G401 (cell line): ENCODE measurements at regions not wholly inside any gene's neighbourhood (a gene's known extent, or its start where the extent isn't known, plus 50 kb on each side); places are given as distances from the start of the nearest gene placed in this dataset.
"Not testable (repeated sequence)": the region's sequence is repeated elsewhere in the genome, so short reads cannot be mapped to it uniquely, and the experiment has no call there.

ENCODE experiments used
- DNase-seq: peaks from one replicate; pipeline ENCODE4 v3.0.0-alpha.2; 2015; ENCODE audit warnings: low spot score
- in situ Hi-C: cut with HindIII; loops from 2 replicates; pipeline ENCODE4 v1.10.0; 2016; ENCODE audit warnings: low sequenced_read_pairs, mixed read lengths

DNA sequence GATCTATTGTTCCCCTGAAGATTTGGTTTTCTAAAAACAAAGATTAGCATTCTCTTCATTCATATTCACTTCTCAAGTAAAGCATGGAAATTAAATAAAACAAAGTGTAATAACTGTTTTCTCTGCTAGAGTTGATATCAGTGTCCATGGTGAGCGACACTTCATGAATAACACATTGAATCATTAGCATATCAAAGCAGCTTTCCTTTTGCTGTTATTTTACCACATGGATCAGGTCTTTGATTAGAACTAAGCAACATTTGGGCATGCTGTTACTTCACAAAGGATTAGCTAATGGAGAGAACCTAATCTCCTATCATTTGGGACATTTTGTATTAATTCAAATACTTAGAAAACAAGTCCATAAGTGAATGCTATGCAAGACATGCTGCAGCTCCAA lies 368.8 kb upstream of the CDH19 start:
- DNase-seq: no peak
- in situ Hi-C loops: no loop called here

GRCh38 chr18:66971960-66972359 lies 368.1 kb upstream of the CDH19 start:
- in situ Hi-C loops: no loop called here
- DNase-seq: no peak

GRCh38 chr18:66966171-66966570 lies 362.3 kb upstream of the CDH19 start:
- no peak for DNase-seq
- in situ Hi-C loops: no loop called here

GRCh38 chr18:66958309-66958708 lies 354.4 kb upstream of the CDH19 start:
- no peak for DNase-seq
- in situ Hi-C loops: no loop called here

- in situ Hi-C loops: no loop called here
- no peak for DNase-seq
Observed at GRCh38 chr18:66951750-66952149, 347.9 kb upstream of the CDH19 start.

DNA sequence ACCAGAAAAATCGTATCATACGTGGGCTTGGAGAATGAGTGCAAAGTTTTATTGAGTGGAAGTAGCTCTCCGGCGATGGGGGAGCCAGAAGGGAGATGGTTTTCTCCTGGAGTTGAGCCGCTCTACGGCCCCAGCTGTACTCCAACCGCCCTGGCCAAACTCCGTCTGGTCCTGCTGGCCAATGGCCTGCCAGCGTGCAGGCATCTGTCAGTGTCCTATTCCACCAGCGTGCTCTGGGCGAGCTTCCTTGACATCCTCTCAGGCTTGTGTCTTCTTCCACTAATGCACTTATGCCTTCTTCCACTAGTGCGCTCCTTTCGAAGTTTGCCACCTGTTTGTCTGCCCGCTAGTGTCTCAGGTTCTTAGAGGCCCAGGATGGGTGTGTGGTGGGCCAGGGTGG lies 345.5 kb upstream of the CDH19 start:
- DNase-seq: no peak
- in situ Hi-C loops: no loop called here

DNA sequence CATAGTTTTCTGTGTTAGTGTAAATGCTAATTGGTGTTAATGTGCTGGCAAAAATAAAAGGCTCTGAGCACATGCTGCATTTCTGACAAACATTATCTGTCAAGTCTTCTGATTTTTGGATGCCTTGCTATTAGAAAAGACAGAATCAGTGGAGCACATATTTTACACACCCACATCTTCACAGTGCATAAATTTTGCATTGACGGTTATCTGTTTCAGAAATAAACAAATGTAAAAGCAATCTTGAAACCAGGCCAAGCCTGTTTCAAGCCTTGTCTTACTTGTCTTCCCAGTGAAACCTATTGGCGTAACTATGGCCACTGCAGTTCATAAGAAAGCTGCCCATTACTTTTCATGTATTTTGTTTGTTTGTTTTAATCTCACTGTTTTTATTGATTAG lies 333.7 kb upstream of the CDH19 start:
- in situ Hi-C loops: no loop called here
- DNase-seq: no peak

DNA sequence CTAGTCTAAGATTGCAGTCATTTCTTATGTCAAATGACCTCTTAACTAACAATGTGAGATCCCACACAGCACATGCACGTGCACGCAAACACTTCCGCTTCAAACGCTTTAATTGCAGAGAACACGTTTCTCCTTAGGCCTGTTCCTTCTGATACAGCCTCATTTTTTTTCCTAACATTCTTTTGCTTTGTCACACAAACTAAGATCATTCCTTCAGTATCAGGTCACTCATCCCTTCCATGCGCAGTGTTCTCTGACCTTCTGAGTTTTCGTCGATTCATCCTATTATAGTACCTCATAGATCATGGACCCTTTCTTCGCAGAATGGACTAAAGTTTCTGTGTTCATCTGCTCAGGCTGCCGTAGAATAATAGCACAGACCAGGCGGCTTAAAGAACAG lies 327.1 kb upstream of the CDH19 start:
- no peak for DNase-seq
- in situ Hi-C loops: no loop called here

DNA sequence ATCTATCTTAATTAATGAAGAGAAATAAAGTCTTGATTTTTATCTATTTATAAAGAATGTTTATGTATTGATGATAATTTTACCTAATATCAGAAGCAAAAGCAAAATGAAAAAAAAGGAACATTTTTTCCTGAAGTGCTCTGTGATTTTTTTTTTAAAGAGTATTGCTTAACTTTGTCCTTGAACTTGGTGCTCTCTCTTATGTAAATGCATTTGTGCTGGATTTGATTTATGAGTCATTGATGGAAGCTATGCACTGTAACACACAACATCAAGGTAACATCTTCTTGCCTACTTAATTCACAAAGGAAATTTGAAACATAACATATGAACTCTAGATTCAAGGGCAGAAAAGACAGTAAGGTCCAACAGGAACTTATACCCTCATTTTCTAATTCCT lies 312.9 kb upstream of the CDH19 start:
- in situ Hi-C loops: no loop called here
- no peak for DNase-seq

DNA sequence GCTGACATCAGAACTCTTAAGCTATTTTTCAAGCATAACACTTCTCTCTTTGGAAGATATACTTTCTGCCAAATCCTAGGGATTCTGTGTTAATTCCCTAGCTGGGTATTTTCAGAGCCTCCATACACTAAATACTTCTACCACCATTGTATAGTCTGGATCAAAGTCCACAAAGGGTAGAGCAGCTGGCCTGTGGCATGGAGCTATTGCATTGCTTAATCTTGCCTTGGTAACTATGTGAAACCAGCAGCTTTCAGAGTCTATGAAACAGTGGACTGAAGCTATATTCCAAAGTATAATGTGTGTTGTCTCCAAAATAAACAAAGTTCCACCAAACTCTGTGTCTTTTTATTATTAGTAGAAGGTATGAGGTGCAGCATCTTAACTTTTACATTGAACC lies 296.9 kb upstream of the CDH19 start:
- in situ Hi-C loops: no loop called here
- no peak for DNase-seq

GRCh38 chr18:66895631-66896030 lies 291.7 kb upstream of the CDH19 start:
- in situ Hi-C loops: no loop called here
- no peak for DNase-seq

DNA sequence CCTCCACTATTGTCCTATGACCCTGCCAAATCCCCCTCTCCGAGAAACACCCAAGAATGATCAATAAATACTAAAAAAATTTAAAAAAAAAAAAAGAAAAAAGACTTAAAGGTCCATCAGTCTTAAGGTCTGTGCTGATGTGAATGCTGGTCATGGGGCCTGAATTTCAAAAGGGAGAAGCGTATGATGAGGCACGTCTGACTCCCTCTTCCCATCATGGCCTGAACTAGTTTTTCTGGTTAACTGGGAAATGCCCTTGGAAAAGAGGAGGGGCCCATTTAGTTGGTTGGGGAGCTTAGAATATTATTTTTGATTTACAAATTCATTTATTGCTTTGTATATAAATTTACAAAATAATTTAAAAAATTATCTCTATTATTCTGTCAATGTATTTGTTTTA lies 291.0 kb upstream of the CDH19 start:
- in situ Hi-C loops: no loop called here

GRCh38 chr18:66892388-66892787 lies 288.5 kb upstream of the CDH19 start:
- in situ Hi-C loops, DNase-seq: not testable (repeated sequence)

More for the DNA sequence above, 291.0 kb upstream of the CDH19 start:
- DNase-seq: no peak

DNA sequence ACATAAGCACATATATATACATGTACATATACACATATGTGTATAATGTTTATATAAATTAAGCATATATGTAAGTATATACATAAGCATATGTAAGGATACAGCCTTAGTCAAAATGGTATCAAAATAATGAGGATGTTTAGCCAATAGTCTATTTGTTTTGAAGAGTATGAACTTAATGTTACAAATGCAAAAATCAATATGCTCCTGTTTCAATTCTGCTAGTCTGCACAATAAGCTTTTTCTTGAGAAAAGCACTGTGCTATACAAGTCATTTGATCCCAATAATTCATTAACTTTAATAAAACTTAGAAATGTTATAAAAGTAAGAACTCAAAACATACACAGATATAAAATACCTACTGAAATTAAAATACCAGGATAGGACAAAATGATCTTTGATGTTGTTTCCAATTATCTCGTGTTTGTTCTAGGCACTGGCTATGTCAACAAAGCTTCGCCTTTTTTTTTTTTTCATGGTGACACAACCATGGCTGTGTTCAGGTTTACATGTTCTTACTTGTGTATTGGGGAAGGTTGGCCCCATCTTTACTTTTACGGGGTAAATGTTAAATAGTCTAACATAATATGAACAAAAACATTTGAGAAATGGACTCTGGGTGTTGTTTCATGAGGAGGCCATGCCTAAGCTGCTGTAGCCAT lies 271.1 kb upstream of the CDH19 start:
- no peak for DNase-seq
- in situ Hi-C loops: no loop called here

DNA sequence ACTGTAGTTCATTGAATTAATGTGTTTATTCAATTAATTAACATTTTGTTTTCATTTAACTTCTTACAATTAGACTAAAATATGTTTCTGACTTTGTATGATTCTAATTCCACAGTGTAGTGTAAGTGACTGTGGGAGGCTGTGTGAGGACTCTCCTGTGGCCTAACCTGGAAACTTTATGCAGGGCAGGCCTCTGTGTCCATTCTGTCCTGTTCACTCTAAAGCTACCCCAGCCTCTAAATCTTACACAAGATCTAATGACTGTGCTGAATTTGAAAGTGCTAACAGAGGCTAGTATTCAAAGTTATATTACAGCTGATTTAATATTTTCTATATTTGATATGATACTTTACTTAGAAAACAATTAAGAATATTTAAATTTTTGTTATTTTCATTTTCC lies 270.5 kb upstream of the CDH19 start:
- DNase-seq: no peak
- in situ Hi-C loops: no loop called here

GRCh38 chr18:66873899-66874298 lies 270.0 kb upstream of the CDH19 start:
- in situ Hi-C loops: no loop called here
- no peak for DNase-seq

- DNase-seq: peak; percentile 27
- in situ Hi-C loops: no loop called here
Observed at GRCh38 chr18:66872277-66872676, 268.4 kb upstream of the CDH19 start.

DNA sequence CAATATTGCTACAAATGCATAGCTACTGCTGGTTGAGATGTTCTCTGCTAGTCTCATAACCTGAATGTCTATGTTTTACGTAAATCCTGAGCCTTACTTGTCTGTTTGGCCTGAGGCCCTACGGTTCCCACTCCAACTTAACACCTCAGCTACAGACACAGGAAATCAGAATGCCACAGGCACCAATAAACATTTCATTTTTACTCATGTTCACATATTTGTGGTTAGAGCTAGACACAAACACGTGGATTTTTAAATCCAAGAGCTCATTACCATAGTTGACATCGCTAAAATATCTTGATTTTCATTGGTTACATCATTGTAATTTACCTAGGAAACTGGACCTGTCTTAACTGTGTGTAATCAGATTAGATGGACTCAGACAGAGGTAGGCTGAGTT lies 263.8 kb upstream of the CDH19 start:
- in situ Hi-C loops: no loop called here
- no peak for DNase-seq

GRCh38 chr18:66866427-66866940 lies 262.6 kb upstream of the CDH19 start:
- DNase-seq, in situ Hi-C loops: not testable (repeated sequence)

DNA sequence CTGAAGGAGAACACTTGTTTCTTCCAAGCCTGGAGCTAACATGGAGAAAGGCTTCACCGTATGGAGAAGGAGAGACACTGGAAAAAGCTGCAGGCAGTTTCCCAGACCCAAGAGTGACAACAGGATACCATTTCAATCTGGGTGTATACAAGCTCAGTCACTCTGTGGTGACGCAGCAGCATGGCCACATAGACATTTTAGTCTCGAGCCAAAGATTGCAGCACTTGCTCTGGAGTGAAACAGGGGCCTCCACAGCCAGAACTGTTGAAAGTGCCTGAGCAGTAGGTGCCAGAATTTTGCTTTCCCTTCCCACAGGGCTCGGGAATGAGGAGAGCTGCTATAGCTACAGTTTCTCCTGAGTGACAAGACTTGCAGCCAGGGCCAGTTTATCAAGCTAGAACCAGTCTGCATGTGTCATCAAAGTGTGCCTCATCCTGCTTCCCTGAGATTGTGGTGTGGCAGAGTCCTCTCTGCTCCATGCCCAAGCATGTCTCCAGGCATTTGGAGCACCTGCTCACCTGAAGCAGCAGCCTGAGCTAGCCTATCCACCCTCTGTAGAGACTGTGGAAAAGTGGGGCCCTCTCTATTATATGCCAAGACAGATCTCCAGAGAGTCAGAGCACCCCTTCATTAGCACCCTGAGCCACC lies 234.6 kb upstream of the CDH19 start:
- DNase-seq: no peak
- in situ Hi-C loops: no loop called here

DNA sequence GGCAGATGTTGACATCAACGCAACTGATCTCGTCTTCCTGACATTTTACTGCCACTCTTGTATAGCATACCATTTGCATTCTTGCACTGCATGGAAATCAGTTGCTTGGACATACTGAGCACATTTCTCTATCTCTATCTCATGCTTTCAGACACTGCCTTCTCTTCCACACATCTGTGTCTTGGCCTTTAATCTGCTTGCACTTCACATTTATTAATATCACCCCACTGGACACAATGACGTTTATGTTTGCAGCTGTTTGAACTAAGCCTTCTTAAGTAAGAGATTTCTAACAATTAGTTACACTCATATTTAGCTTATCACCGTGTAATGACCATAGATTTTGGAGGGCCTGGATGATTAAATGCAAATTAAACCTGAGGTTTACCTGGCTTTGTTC lies 229.8 kb upstream of the CDH19 start:
- no peak for DNase-seq

More for the DNA sequence above, 229.8 kb upstream of the CDH19 start:
- in situ Hi-C loops: no loop called here
